NCI-H128 (cell line): ENCODE measurements at regions not wholly inside any gene's neighbourhood (a gene's known extent, or its start where the extent isn't known, plus 50 kb on each side); places are given as distances from the start of the nearest gene placed in this dataset.

Experiments
- DNase-seq: peaks from one replicate; lab custom pipeline; 2025; ENCODE audit not compliant: unreplicated experiment; lab: John Stamatoyannopoulos, UW

DNA sequence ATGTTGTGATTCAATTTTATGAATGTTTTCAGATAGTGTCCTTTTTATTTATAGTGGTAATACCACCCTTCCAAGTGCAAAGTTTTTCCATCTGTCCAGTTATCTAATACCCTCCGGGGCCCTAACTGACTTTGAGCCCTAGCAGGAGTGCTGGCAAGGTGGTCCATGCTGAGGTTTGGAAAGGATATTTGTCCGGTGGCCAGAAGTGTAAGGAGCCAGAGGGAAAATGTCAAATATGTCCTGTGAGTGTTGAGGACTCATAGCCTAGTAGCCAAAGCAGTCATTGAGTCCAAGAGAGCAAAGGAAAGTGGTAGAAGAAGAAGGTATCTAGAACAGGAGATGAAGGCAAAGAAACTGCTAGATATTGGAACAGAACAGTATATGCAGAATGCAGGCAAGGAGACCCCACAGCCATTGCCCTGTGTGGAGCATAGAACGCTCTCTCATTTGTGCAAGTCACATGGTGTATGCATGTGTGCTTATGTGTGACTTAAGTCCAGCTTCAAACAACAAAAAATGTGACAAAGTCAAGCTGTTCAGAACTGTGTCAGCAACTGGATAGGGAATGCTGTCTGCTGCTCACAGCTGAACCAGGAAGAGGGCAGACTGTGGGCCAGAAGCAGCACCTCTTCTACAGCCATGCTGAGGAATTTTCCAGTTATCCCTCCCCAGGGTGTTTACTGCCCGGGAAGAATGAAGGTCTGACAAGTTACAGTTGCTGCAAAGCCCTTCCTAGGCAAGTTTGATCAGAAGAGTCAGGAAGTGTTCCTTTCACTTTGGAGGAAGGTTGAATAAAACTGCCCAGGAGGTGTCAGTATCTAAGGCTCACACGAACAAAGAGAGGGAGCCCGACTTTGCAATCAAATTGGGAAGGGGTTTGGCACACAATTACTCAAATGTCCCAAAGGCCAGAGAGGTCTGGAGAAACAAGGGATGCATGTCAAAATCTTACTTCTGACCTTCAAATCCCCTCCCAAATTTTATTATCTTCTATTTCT lies 463.3 kb upstream of the DMAC1 start:
- DNase-seq, result no peak

DNA sequence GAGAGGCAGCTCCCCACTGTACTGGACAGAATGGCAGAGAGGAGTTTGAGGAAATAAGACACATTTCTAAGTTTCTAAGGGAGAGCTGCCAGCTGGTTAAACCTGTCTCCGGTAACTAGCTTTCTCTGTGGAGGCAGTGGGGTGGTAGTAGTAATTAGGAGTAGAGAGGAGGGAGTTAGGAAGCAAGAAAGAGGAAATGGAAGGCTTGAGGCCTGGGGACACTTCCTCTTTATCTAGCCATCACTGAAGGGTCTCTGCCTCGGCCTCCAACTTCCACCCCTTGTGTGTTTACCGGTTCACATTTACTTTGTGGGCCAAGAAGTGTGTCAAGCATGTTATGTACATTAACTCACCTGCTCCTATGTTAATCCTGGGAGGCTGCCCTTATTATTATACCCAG lies 462.2 kb upstream of the DMAC1 start:
- no peak for DNase-seq

DNA sequence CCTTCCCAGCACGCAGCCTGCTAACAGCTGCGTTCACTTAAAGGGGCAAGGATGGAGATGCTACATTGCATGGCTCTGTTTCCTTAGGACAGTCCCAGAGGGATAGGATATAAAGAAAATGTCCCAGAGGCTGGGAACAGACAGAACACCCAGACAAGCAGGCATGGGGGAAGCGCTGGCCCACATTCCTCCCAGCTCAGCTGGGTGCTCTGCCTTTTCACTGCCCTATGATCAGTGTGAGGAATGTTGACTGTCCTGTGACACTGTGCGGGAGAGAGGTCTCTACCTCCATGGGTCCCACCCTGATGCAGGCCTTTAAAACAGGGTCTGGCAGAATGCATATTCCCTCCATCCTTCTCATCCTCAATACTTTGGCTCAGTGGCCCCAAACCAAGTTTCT lies 459.4 kb upstream of the DMAC1 start:
- no peak for DNase-seq

DNA sequence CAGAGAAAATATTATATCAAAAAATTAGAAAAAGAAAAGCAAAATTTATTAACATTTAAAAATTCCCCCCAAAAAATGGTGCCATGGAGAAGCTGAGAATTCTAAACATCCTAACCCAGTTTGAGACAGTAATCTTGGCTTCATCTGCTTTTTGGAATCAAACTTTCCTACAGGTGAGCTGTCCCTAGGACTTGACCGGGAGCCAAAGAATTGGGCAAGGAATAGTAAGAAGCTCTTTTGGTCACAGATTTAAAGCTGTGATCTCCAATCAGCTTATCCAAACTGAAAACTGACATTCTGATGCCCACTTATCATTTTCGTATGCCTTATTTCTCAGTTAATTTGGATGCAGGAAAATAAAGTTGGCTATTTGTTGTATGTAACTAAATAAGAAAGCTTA lies 457.3 kb upstream of the DMAC1 start:
- no peak for DNase-seq

DNA sequence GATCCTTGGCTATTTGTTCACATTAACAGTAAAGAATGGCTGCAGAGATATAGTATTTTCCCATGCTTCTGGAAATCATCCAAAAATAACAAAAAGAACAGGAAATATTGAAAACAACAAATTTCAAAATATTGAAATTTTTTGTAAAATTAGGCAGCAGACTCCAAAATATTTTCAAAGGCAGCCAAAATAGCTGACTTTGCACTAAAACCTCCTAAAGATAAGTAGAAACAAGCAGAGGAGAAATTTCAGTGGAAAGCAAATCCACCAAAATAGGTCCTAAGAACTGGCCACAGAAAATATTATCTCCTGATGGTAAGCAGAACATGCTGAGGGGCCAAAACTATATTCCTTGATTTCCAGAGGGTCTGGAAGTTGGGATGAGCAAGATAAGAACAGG lies 456.3 kb upstream of the DMAC1 start:
- DNase-seq, result no peak

DNA sequence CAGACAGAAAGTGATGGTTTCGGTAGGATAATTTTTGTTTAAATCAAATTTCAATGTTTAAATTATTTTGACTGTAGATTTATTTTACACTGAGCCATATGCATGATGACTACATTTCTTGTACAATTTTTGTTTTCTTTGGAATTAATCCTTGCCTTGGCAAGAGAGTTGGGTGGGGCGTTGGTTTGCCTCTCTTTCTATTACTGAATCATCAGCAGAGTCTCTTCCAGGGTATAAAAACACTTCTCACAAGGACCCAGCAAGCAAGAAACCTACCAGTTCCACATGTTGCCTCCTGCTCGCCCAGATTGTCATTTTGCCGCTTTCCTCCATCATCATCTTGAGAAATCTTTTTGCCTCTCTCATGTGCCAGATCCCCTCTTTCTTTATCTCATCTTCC lies 455.0 kb upstream of the DMAC1 start:
- no peak for DNase-seq

DNA sequence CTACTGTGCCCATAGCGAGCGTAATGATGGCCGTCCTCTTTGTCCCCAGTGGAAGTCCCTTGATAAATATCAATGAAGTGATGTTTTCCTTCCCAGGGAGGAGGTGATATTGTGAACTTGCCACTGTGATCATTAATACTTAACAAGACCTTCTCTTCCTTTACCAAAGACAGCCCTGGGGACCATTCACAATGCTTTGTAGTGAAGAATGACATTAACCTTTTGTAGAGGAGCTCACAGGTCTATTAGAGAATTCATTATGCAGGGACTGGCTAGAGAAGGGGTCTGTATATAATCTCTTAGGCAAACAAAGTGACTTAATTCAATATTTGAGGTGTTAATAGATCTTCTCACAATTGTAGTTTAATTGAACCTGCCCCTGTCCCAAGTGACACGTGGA lies 452.9 kb upstream of the DMAC1 start:
- DNase-seq, result no peak

DNA sequence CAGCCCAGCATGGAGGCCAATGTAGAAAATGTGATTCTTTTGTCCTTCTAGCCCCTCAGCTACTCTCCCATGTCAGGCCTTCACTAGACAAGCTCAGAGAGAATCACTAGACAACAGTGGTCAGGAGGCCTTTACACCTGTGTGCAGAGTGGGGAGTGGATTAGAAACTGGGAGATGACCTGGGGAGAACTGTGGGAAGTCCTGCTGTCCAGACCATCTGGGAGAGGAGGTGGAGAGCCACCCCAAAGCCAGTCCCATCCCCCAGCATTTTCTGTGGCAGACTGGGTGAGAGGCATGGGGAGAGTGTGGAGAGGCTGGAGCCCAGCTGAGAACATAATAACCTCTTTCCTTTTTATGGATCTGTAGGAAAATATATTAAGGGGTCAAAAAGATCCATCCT lies 452.0 kb upstream of the DMAC1 start:
- DNase-seq, result no peak

DNA sequence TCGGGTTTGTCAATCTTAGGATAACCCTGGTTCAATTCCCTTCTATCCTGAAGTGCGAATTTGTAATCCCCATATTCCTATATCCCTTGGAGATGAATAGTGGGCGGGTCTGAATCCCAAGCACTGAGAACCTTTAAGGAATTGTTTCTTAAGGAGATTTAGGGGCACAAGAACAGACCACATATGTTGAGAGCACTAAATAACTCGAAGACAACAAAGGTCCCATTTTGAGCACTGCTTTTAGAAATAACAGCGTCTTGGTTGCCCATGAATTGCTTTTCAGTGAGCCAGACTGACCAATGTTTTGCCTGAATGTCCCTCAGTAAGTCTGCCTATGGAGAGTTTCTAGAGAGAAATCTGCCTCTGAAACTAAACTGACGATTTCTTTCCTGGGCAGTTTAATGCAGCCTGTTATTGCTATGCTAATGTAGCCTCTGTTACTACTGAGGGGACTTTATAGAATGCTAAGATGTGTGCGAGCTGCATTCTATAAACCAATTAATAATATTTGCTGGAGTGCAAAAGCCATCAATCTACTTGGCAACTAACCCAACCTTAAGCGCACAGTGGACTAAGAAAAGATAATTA lies 445.0 kb upstream of the DMAC1 start:
- DNase-seq, result no peak

DNA sequence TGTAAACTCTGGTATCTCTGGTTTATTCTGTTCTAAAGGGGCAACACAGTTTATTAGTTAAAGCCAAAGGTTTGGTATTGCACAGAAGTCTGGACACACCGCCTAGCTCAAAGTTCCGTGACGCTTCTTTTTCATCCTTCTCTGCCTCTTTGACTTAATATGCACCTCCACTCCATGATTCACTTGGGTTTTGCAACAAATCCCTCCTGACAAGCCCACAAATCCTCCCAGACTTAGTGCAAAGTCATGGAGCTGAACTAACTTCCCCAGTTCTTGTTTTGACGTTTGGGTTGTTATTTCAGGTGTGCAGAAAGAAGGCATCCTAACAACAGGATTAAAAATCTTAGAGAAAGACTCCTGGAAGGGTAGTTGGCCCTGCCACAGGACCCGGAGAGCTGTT lies 441.6 kb upstream of the DMAC1 start:
- no peak for DNase-seq

DNA sequence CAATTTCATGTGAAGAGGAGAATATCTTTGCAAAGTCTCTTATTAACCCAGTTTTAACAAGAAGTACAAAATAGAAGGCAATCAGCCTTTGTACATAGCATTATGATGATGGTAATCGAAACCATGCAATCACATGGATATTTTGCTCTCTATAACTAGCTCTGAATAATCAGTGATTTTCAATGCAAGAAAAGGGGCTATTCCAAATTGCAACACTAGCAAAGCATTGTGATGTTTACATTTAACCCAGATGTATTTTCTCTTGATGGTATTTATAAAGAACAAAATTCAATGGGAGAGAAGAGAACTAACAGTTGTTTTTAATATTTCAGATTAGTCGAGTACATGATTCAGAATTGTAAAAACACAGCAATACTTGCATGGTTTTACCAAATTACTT lies 437.5 kb upstream of the DMAC1 start:
- no peak for DNase-seq

DNA sequence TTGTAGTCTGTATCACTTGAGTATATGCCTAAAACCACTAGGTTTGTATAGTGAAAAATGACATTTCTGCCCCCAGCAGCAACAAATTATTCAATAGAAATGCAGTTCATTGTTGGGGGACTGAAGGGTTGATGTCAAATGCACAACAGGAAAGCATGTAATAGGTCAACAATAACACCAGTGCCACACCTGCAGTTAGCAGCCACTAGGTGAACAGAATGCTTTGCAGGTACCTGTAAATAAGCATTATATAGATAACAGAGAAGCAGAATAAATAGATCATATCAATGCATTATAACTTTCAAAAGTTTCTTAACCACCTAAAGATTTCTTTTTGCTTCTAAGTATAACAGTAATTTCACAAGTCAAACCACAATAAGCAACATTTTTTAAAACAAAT lies 435.9 kb upstream of the DMAC1 start:
- DNase-seq, result no peak

DNA sequence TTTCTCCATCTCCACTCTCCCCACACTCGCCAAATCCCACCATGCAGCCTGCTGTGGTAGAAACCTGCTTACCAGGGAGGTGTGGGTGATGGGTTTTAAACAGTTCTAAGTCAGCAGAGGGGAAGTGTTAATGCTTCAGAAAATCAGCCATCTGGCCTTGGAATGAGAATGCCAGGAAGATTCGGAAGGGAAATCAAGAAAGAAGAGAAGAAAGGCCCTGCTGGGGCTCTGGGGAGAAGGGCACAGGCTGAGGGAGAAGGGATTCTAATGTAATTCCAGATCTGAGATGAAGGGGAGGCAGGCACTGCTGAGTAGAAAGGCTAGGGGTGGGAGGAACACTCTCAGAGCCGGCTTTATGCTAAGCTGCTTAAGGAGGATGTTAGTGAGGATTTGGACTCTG lies 434.7 kb upstream of the DMAC1 start:
- DNase-seq, result no peak

DNA sequence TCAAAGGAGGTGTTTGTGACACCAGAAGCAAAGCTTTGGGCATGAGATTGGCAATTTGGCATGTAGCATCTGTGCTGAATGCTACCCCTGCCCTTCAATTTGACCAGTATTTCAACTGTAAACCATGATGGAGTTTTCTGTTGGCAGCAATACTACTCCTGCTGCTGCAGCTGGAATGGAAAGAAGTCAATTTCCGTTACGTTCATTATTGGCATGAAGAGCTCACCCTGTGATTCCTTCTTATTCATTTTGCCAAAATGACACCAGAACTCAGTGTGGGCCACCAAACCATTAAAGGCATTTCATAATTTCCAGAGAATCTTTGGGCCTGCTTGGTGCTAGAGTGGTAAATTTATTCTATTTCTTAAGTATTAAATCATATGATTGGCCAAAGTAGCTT lies 433.1 kb upstream of the DMAC1 start:
- no peak for DNase-seq

DNA sequence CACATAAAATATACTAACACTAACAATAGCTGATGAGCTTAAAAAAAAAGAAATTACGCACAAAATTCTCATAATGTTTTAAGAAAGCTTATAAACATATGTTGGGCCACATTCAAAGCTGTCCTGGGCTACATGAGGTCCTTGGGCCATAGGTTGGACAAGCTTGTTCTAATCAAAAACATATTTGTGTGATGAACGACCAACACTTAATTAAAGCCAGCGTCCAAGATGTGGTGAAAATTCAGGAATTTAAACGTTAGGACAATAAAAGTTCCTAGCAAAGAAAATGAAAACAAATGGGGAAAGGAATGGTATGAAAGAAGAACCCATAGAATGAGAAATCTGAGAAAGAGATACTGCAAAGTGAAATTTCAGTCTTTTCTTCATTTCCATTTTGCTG lies 429.6 kb upstream of the DMAC1 start:
- DNase-seq, result no peak

DNA sequence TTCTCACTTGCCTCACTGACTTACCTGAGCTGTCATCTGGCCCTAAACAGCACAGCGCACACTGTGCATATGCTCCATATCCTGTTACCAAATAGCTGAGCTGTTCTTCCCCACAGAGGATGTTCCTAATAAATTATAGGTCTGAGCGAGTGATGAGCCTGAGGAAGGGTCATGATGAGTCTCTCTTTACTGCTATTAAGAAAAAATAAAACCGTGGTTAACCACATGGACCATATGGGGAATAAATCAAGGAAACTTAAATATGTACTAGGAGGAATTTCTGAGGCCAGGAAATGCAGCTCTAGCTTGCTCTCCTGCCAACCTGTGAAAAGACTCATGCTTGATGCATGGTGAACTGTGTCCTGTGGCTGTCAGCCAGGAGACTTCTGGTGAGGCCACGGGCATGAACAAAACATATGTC lies 424.8 kb upstream of the DMAC1 start:
- no peak for DNase-seq

DNA sequence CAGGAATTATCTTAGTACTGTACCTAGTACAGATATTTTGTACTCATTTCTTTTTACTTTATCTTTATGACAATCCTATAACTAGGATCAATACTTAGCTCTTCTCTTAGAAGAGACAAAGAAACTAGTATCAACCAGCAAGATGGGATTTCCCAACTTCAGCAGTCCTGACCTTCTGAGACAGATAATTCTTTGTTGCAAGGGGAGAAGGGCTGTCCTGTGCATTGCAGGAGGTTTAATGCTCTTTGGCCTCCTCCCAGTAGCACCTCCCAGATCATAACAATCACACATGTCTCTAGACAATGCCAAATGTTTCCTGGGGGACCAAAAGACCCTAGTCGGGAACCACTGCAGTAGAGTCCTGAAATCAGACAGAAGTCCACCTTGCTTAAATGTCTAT lies 424.3 kb upstream of the DMAC1 start:
- no peak for DNase-seq

DNA sequence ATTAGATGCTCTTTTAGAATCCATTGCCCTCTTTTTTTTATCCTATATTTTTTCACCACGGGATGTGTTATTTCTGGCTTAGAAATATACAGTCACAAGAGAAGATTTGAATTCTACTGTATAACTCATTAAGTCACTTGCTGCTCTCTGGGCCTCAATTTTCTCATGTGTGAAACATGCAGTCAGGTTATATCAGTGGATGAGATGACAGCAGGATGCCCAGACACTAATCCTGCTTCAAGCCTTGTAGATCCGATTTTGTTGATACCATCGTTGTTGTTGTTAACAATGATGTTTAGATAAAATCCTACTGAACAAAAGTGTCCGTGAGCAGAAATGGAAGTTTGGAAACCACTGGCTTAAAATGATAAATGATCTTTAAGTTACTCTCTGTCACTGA lies 421.9 kb upstream of the DMAC1 start:
- no peak for DNase-seq

DNA sequence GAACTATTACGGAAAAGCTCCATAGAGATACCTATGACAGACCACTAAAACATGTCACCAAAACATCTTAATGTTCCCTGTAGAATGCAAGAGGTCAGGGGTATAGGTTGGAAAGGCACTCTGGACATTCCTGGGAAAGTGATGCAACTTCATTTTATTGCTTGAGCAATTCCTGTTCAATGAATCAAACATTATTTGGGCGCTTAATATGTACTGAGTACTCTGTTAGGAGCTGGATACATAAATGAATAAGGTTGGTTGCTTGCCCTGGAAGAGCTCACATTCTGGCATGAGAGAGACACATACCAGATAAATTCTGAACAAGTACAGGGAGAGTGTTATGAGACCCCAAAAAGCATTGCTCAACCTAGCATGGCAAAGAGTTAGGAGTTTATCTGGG lies 408.9 kb upstream of the DMAC1 start:
- no peak for DNase-seq

DNA sequence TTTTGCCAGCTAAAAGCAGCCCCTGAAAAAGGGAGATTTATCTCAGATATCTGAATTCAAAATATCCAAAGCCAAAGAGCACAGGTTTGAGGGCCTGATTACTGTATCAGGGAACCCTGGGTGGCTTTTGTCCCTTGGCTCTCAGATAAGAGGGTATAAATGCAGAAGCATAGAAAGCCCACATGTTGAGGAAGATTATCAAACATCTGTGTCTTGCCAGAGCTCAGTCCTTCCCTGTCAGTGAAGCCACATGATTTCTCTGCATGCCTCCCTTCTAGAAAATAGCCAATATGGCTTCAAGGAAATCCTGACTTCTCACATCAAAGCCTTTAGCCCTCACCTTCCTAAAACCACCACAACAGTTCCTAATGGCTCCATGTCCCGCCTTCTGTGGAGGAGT lies 408.0 kb upstream of the DMAC1 start:
- DNase-seq, result no peak

DNA sequence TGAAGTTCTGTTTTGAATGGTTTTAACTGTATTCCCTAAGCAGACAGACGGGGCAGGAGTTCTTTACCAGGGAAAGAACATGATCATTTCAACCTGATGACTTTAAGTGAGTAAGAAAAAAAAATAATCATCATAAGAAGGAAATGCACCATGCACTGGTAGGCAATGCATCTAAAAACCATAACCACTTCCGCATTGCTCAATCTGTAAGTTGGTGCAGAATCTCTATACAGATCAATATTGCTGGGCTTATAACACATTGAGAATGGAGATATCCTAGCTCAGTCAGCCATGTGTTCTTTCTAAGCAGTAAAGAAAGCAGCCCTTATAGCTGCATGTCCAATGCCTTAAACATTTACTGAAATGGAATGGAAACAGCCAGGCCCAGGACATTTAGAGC lies 407.1 kb upstream of the DMAC1 start:
- no peak for DNase-seq

DNA sequence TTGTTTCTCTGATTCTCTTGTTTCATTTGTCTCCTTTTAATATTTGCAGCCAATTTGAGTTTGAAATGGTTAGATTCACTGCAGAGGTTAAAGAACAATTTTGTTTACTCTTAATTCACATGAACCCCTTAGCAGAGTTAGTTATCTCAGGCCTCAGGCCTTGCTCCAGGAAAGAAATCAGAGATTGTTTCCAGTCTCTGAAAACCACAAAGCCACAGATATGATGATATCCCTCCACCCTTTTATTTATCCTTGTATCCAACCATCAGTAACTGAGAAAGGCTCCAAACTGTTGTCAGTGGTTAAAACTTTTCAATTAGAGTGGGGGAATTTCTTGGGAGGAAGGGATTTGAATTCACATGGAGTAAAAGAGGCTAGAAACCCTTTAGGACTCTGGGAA lies 406.0 kb upstream of the DMAC1 start:
- no peak for DNase-seq

DNA sequence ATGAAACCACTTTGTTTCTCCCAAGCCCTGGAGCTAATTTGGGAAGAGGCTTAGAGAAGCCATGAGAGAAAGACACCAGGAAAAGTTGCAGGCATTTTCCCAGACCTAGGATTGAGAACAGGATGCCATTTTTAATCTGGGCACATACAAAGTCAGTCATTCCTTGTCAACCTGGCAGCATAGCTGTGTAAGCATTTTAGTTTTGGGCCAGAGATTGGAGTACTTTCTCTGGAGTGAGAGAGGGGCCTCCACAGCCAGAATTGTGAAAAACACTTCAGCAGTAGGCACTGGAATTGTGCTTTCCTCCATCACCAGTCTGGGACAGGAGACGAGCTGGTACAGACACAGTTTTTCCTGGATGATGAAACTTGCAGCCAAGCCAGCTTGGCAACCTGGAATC lies 390.3 kb upstream of the DMAC1 start:
- DNase-seq, result no peak
